Osteoblast (primary cell): ENCODE measurements at regions not wholly inside any gene's neighbourhood (a gene's known extent, or its start where the extent isn't known, plus 50 kb on each side); places are given as distances from the start of the nearest gene placed in this dataset.
"Not testable (repeated sequence)": the region's sequence is repeated elsewhere in the genome, so short reads cannot be mapped to it uniquely, and the experiment has no call there.

Experiments
- DNase-seq: peaks from one replicate; pipeline ENCODE4 v3.0.0; 2011; ENCODE audit warnings: low spot score, mixed read lengths; ENCODE audit not compliant: insufficient read length; ENCODE audit errors: missing footprints
- H2AFZ ChIP-seq: 2 replicates; pipeline ENCODE4 v1.6.0; 2011; ENCODE audit warnings: mild to moderate bottlenecking, low read length
- H3K27ac ChIP-seq: 2 replicates; pipeline ENCODE4 v1.5.1; 2011; ENCODE audit warnings: mild to moderate bottlenecking, low read depth, low read length, moderate library complexity
- H3K27me3 ChIP-seq: 2 replicates; pipeline ENCODE4 v1.6.0; 2012; ENCODE audit warnings: mild to moderate bottlenecking, control low read depth, inconsistent platforms, low read length, moderate library complexity; ENCODE audit not compliant: insufficient read depth
- H3K36me3 ChIP-seq: 2 replicates; pipeline ENCODE4 v1.5.1; 2011; ENCODE audit warnings: mild to moderate bottlenecking, low read length, control low read depth, moderate library complexity; ENCODE audit not compliant: insufficient read depth
- H3K4me1 ChIP-seq: 2 replicates; pipeline ENCODE4 v1.5.1; 2011; ENCODE audit warnings: mild to moderate bottlenecking, low read length, control low read depth, moderate library complexity; ENCODE audit not compliant: insufficient read depth
- H3K4me2 ChIP-seq: 2 replicates; pipeline ENCODE4 v1.6.0; 2011; ENCODE audit warnings: mild to moderate bottlenecking, low read length; ENCODE audit not compliant: insufficient read depth
- H3K4me3 ChIP-seq: fragments of 200-600 bp; sonication (generic); 3 replicates; pipeline ENCODE4 v1.5.1; 2012; ENCODE audit warnings: mild to moderate bottlenecking, low read length, inconsistent platforms; ENCODE audit not compliant: insufficient read depth
- H3K79me2 ChIP-seq: 2 replicates; pipeline ENCODE4 v1.6.0; 2012; ENCODE audit warnings: mild to moderate bottlenecking, low read length, control low read depth, inconsistent platforms; ENCODE audit not compliant: insufficient read depth
- H3K9me3 ChIP-seq: 2 replicates; pipeline ENCODE4 v1.5.1; 2011; ENCODE audit warnings: low read depth, low read length, control low read depth
- H4K20me1 ChIP-seq: 2 replicates; pipeline ENCODE4 v1.6.0; 2012; ENCODE audit warnings: mild to moderate bottlenecking, low read length, control low read depth; ENCODE audit not compliant: insufficient read depth
- TF ChIP-seq, protein P1 (sequence below): IDR thresholded peaks from 2 replicates; pipeline ENCODE4 v1.5.1; 2011; ENCODE audit warnings: mild to moderate bottlenecking, low read depth, low read length, moderate library complexity; ENCODE audit errors: extremely low read depth

- Histone ChIP-seq H3K4me2 (no peak overlapping the region), H3K4me1 (no peaks in the 10 kb centered on the region), H3K79me2 (no peaks in the 10 kb centered on the region), H4K20me1 (no peaks in the 10 kb centered on the region), H3K27ac (no peak overlapping the region), H3K27me3 (no peaks in the 10 kb centered on the region), H2AFZ (no peak overlapping the region), H3K36me3 (no peaks in the 10 kb centered on the region), H3K9me3 (peaks cover 6% of the 10 kb centered on the region), H3K4me3 (no peak overlapping the region)
- no peak for DNase-seq
- TF ChIP-seq, protein P1, sequence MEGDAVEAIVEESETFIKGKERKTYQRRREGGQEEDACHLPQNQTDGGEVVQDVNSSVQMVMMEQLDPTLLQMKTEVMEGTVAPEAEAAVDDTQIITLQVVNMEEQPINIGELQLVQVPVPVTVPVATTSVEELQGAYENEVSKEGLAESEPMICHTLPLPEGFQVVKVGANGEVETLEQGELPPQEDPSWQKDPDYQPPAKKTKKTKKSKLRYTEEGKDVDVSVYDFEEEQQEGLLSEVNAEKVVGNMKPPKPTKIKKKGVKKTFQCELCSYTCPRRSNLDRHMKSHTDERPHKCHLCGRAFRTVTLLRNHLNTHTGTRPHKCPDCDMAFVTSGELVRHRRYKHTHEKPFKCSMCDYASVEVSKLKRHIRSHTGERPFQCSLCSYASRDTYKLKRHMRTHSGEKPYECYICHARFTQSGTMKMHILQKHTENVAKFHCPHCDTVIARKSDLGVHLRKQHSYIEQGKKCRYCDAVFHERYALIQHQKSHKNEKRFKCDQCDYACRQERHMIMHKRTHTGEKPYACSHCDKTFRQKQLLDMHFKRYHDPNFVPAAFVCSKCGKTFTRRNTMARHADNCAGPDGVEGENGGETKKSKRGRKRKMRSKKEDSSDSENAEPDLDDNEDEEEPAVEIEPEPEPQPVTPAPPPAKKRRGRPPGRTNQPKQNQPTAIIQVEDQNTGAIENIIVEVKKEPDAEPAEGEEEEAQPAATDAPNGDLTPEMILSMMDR, result no peak
Measured at GRCh38 chr10:9848981-9849380, 1168.7 kb upstream of the CELF2 start.

GRCh38 chr10:9850415-9850814 lies 1167.3 kb upstream of the CELF2 start:
- H4K20me1 ChIP-seq, result no peaks in the 10 kb centered on the region
- H3K79me2 ChIP-seq, result no peaks in the 10 kb centered on the region
- no peak overlapping the region for H3K4me2 ChIP-seq
- H3K4me1 ChIP-seq, result no peaks in the 10 kb centered on the region
- H3K27me3 ChIP-seq, result no peaks in the 10 kb centered on the region
- H2AFZ ChIP-seq, result no peak overlapping the region
- H3K36me3 ChIP-seq, result no peaks in the 10 kb centered on the region
- TF ChIP-seq, protein P1, result no peak
- H3K9me3 ChIP-seq, result peaks cover 2% of the 10 kb centered on the region
- no peak overlapping the region for H3K27ac ChIP-seq
- no peak for DNase-seq
- no peak overlapping the region for H3K4me3 ChIP-seq

DNA sequence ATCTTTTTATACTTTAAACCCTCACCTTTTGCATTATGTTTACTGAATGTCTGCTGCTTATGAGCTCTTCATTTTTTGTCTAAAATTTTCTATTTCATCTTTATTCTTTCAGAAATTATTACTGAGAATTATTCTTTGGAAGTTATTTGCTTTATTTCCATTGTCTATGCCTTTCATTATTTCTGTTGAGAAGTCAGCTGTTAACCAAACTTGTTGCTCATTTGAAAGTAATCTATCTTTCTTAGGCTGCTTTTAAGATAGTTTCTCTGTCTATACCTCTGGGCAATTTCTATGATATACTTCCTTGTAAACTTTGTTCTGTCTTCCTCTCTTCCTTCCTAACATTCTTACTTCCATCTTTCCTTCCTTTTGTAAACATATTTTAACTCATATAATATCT lies 1165.9 kb upstream of the CELF2 start:
- H3K36me3 ChIP-seq, result no peaks in the 10 kb centered on the region
- H3K4me3 ChIP-seq, result no peak overlapping the region
- no peaks in the 10 kb centered on the region for H3K9me3 ChIP-seq
- no peaks in the 10 kb centered on the region for H3K4me1 ChIP-seq
- H3K27ac ChIP-seq, result no peak overlapping the region
- TF ChIP-seq, protein P1, result no peak
- H2AFZ ChIP-seq, result no peak overlapping the region
- H3K27me3 ChIP-seq, result no peaks in the 10 kb centered on the region
- no peak for DNase-seq
- H3K79me2 ChIP-seq, result no peaks in the 10 kb centered on the region
- H3K4me2 ChIP-seq, result no peak overlapping the region
- H4K20me1 ChIP-seq, result no peaks in the 10 kb centered on the region

DNA sequence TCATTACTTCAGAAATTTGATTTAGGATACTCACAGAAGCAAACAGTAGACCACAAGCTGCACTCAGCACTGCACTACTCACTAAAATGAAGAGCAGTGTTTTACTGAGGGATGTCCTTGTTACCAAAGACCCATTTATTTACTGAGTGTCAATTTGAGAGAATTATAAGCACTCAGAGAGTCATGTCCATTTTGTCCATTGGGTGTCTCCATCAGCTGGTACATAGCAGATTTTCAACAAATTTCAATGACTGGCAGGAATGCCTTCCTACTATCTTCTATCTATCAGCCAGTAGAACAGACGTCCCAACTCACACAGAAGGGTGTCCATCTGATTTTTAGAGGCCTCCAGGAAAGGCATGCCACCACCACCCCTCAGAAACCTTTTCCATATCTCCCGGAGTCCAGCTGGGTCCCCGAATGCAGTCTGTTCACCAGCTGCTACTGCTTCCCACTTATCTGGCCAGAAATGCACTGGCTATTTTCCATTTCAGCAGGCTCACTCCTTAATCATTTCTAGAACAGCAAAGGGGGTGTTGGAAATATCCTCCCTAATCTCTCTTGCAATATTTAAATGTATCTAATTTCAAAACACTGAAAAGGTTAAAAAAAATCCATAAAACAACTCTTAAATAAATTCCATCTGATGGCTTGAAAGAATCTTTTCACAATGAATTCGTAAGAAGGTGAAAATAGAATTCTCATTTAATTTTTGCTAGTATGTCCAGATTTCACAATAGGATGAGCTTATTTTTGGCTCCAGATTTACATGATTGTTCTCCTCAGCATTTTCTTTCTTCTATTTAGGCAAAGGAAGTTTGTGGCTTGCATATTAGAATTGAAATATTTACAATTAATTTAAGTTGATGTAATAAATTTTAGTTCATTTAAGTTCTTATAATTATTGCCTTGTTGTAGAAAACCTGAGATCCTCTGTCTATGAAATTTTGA lies 1164.0 kb upstream of the CELF2 start:
- no peaks in the 10 kb centered on the region for H3K9me3 ChIP-seq
- H4K20me1 ChIP-seq, result no peaks in the 10 kb centered on the region
- no peak overlapping the region for H2AFZ ChIP-seq
- no peak overlapping the region for H3K4me2 ChIP-seq
- H3K27ac ChIP-seq, result no peak overlapping the region
- no peak overlapping the region for H3K4me3 ChIP-seq
- peak; percentile 22 for DNase-seq
- H3K36me3 ChIP-seq, result no peaks in the 10 kb centered on the region
- H3K27me3 ChIP-seq, result no peaks in the 10 kb centered on the region
- TF ChIP-seq, protein P1, result no peak
- H3K4me1 ChIP-seq, result no peaks in the 10 kb centered on the region
- H3K79me2 ChIP-seq, result no peaks in the 10 kb centered on the region

- not testable (repeated sequence) for H3K79me2 ChIP-seq
Measured at GRCh38 chr10:9855451-9855850, 1162.2 kb upstream of the CELF2 start.

More at GRCh38 chr10:9855451-9855850, 1162.2 kb upstream of the CELF2 start:
- H2AFZ ChIP-seq, H3K4me3 ChIP-seq, H4K20me1 ChIP-seq, H3K4me1 ChIP-seq, DNase-seq, H3K9me3 ChIP-seq, H3K27ac ChIP-seq, H3K36me3 ChIP-seq, H3K4me2 ChIP-seq, H3K27me3 ChIP-seq: not testable (repeated sequence)
